HTR-8/SVneo (cell line): ENCODE measurements at regions not wholly inside any gene's neighbourhood (a gene's known extent, or its start where the extent isn't known, plus 50 kb on each side); places are given as distances from the start of the nearest gene placed in this dataset.

Experiments
- DNase-seq: peaks from one replicate; pipeline ENCODE4 v3.0.0; 2011; ENCODE audit warnings: low spot score, mixed read lengths; ENCODE audit not compliant: insufficient read length
- FAIRE-seq: peaks from 2 replicates; lab custom pipeline; 2011; peaks lifted over from hg19 to GRCh38; lab: Jason Lieb, UNC

DNA sequence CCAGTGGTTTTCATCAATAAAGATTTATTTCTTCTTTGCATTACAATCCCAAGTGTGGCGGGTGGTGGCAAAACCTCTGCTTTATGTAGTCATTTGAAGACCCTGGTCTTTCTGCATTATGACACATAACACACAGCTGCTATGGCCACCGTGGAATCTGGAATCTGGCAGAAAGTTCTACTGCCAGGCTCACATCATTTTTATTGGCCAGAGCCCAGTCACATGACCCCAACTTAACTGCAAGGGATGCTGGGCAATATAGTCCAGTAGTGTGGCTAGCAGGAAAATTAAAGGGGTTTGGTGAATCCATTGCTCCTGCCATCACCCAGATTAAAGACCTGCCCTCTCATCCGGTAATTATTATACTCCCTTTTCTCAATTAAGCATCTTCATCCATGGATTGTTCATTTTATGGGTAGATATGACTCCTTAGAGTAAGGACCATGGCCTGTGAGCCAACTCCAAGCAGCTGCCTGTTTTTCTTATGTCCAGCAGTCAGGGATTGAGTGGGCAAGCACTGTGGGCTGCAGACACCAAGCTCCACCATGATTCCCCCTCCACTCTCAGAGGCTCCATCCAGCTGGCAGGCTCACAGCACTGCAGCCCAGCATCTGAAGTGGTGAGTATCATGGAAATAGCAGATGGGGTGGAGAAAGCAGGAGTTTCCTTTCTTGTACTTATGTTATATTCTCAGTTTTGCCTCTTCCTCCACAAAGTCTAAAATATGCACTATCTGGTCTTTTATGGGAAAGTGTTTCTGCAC lies 1030.7 kb downstream of the AACS start:
- FAIRE-seq (no peak), DNase-seq (no peak)

DNA sequence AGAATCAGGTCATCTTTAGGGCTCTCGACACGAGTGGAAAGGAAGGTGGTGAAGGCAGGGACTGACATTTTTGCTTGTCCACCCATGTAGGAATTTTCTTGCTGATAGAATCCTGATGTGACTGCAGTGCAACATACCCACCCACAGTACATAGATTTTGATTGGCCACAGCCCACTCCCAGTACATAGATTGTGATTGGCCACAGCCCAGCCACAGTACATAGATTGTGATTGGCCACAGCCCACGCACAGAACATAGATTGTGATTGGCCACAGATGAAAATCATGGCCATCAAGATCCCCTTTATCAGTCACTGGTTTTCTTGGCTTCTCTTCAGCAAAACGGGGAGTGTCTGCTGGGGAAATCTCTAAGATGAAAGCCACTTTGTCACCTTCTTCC lies 1041.5 kb downstream of the AACS start:
- no peak for DNase-seq
- no peak for FAIRE-seq

- FAIRE-seq, result no peak
- no peak for DNase-seq
Measured at GRCh38 chr12:126107659-126108058, 1042.4 kb downstream of the AACS start.

- DNase-seq (no peak), FAIRE-seq (no peak)
Measured at GRCh38 chr12:126108247-126108646, 1043.0 kb downstream of the AACS start.

DNA sequence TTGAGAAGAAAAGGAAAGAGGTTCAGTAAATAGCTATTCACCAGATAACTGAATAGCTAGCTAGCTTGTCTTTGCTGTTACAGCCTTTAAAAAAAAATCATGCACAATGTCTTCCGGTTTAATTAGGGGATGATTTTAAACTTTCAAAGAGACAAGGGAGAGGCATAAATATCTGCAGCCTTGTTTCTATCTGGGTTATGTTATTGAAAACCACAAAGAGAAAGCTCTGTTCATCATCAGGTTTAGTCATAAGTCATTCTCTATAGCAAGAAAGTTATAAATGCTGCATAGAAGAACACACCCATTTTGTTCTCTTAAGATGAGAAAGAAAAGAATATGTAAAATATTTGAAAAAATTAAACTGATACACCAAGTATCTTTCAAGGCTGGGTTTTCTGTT lies 1046.9 kb downstream of the AACS start:
- no peak for FAIRE-seq

GRCh38 chr12:126112849-126113248 lies 1047.6 kb downstream of the AACS start:
- no peak for DNase-seq
- no peak for FAIRE-seq

More for the DNA sequence above, 1046.9 kb downstream of the AACS start:
- DNase-seq, result no peak

GRCh38 chr12:126114441-126114840 lies 1049.2 kb downstream of the AACS start:
- FAIRE-seq, result no peak
- no peak for DNase-seq

- FAIRE-seq (no peak), DNase-seq (no peak)
Measured at GRCh38 chr12:126117502-126117901, 1052.3 kb downstream of the AACS start.

DNA sequence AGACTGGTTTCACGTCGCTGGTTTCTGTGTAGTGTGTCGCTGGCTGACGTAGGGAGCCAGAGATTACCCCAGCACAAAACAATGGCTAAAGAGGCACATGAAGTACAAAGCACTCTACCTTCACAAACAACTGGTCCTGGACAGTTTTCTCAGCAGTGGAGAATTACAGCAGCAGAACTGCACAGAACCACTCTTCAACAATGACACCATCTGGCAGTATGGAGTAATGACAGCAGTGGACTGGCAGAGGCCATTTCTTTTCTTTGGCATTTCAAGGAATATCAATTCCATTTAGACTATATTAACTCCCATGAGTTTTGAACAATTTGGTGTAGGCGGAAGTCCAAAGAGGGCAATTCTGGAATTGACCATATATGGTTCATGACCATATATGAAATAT lies 1074.1 kb downstream of the AACS start:
- FAIRE-seq, result no peak

DNA sequence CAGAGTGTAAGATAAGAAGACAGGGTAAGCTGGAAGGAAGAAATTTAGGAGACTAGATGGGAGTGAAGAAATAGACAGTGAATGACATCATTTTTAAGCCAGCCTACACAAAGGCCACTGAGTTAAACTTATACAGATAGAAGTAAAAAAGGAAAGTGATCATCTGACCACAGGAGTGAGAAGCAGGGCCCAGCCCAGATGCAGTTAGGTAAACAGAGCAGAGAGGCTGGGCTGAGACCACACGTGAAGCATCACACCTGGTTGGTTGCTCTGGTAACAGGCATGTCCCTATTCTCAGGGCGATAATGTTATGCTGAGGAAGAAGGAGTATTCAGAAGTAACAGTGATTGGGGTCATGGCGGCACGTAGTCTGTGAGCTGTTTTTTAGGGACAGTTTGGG lies 1079.4 kb downstream of the AACS start:
- DNase-seq (no peak), FAIRE-seq (no peak)

More for the DNA sequence above, 1074.1 kb downstream of the AACS start:
- no peak for DNase-seq

- FAIRE-seq (no peak), DNase-seq (no peak)
Measured at GRCh38 chr12:126147321-126147720, 1082.1 kb downstream of the AACS start.

DNA sequence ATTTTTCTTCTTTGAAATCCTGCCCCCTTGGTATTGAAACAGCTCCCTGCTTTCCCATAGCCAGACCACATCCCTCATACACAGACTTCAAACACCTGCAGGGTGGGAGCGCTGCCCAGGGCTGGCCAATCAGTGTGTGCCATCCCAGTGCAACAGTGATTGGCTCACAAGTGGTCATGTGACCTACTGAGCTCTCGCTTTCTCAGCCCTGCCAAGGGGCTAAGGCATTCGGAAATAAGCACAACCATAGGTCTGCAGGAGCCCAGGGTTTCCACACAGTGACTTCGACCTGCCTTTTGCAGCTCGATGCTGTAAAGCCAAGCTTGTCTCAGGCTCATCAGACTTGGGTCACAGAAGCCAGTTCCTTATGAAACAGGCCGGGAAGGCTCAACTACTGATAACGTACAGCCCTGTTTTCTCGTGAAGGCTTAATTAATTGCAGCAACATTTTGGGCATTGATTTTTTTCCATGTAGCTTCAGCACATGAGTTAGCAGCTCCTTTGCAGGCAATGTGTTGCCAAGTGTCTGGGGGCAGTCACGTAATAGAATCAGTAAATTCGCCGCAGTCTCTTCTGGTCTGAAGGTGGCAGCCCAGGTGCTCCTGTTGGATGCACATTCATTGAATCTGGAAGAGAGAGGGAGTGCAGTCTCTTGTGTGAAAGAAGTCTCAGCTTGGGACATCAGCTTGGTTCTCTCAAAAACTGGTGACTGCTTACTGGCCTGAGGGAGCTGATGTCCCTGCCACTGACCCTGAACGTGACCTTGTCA lies 1091.8 kb downstream of the AACS start:
- no peak for DNase-seq
- no peak for FAIRE-seq

DNA sequence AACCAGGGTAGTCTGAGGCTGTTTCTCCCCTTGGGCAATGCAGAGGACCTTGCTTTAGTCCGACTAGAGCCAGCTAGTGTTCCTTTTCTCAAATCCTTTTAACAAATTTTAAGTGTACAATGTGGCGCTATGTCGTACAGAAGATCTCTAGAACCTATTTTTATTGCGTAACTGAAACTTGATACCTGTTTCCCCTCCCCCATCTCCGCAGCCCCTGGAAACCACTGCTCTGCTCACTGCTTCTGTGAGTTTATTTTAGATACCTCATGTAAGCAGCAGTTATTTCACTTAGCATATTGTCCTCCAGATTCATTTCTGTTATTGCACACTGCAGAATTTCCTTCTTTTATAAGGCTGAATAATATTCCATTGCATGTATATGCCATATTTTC lies 1092.3 kb downstream of the AACS start:
- no peak for FAIRE-seq

GRCh38 chr12:126159139-126159538 lies 1093.9 kb downstream of the AACS start:
- DNase-seq (no peak), FAIRE-seq (no peak)

More for the DNA sequence above, 1092.3 kb downstream of the AACS start:
- no peak for DNase-seq

DNA sequence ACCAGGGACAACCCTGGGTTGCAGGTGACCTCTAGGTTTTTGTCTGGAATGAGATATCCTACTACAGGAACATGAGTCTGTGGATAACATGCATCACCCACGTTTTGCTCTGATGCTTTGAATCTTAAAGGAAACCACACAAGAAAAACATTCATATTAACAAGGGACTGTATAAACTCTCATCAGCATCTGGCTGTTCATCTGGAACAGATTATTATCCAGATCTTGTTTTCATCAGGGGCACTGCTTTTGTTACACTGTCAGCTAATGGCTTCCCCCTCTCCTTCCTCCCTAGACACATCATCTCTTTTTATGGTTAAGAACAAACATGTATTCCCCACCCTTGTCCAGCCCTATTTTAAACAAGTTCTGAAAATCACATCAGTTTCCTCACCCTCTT lies 1095.7 kb downstream of the AACS start:
- FAIRE-seq, result no peak
- DNase-seq, result no peak

- DNase-seq, result no peak
- FAIRE-seq, result no peak
Measured at GRCh38 chr12:126163984-126164383, 1098.7 kb downstream of the AACS start.

- DNase-seq (no peak), FAIRE-seq (no peak)
Measured at GRCh38 chr12:126171937-126172559, 1106.8 kb downstream of the AACS start.

- DNase-seq (no peak), FAIRE-seq (no peak)
Measured at GRCh38 chr12:126182619-126183236, 1117.5 kb downstream of the AACS start.

DNA sequence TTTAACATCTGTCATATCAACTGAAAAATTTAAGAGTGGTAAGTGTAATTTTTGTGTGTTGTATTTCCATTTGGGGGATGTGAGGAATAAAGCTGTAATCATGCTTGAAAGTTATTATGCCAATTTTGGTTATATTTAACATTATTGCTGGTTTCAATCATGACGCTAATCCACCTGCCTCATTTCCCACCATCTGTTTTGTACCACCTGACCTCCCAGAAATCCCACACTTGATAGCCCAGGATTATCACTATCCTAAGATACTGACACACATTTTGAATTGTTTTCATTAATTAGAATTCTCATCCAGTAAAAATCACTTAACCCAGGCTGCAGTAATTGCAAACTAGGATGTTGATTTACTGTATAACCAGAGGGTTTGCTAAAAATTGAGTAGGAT lies 1119.8 kb downstream of the AACS start:
- DNase-seq, result no peak
- FAIRE-seq, result no peak

- no peak for FAIRE-seq
- DNase-seq, result no peak
Measured at GRCh38 chr12:126189856-126190255, 1124.6 kb downstream of the AACS start.
